ENCODE measurements at regions not wholly inside any gene's neighbourhood (a gene's known extent, or its start where the extent isn't known, plus 50 kb on each side); places are given as distances from the start of the nearest gene placed in this dataset.

DNA sequence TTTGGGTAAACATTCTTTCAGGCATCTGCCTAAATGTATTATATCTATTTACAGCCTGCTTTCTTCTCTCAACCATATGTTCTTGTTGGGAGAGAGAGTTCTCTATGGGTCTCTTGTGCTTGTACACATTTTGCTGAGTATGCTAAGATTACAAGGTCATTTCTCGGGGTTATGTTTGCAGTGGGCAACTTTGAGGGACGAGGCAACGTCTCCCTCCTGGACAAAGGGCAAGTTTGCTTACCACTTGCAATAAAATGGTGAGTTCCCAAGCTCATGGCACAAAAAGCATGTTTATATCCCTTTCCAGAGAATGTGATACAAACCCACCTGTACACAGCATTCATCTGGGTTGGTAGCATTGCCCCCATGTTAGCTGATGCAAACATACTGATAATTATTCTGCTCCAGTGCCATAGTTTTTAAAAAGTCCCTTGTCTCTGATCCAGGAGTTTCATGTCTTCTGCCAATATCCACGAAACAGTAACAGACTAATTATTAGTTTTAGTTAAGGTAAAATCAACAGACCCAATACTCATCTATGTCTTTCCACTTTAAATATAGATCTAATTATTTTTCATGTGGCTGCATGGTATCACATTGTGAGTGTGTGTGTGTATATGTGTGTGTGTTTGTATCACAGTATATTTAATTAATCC is 84.2 kb upstream of the MAPK4 start:
- DNase-seq (ENCODE audit: low spot score) = no peak

DNA sequence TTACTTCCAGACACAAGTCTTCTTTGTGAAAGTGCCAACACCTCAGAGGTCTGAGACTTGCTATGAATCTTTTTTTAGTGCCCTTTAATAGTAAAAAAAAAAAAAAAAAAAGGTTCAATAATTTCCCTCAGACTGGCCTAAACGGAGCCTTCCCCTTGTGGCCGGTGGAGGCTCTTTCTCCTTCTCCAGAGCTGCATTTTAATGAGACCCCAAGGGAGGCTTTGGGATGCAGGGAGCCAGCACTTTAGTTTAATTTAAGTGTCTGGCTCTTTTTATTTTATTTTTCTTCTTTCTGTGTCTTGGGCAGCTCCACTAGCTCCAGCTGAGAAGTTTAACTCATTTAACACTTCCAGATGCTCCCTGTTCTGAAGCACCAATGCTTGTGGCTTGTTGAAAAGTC is 67.8 kb upstream of the MAPK4 start:
- DNase-seq (ENCODE audit: low spot score) = no peak

DNA sequence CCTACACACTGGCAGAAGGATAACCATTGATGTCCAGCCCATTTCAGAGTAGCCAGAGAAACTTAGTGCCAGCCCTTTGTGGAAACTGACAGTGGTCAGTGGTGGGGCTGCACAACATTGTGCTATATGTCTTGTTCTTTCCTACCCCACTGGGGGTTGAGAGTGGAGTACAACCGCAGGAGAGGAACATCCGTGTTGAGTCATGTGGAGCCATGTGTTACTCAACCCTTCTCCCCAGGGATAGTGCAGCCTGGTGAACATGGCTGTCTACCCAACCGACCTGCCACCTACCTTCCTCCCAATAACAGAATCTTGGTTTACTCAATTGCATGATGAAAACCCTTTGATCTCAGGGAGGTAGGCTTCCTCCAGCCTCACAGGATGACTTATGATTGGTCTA is 65.3 kb upstream of the MAPK4 start:
- no peak for DNase-seq (ENCODE audit: low spot score)

DNA sequence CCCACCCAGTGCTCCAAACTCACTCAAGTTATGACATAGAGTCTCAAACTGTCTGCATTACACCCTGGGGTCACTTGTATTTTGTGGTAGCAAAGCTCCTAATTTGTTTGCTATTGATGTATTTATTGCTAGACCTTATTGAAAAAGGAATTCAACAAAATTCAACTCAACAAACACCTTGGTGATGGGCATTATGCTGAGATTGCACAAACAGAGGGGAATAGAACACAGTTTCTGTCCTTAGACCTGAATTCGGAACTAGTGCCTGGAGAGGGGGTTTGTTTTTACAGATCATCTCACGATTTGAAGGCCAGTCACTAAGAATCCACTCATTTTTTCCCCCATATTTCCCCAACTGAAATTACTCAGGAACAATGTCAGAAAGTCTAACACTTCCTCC is 53.5 kb upstream of the MAPK4 start:
- no peak for DNase-seq (ENCODE audit: low spot score)

DNA sequence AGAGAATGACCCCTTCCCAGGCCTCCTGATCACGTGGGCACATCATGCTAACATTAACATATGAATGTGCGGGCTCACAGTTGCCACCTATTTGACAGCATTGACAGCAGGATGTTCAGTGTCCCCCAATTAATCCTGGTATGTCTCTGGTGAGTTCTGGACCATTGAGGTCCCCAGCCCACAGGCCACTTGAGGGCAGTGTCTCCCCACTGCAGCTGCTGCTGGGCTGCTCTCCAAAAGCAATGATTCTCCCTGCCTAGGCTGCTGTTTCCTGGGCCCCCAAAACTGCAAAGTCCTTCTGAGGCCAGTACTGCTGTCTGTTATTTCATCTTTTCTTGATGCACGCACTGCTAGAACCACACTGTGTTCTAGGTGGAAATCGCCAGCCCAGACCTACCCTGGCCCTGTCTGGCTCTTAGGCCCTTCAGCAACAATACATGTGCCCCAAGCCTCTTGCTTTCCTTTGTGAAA is 52.7 kb upstream of the MAPK4 start:
- DNase-seq (ENCODE audit: low spot score) = peak; percentile 59

DNA sequence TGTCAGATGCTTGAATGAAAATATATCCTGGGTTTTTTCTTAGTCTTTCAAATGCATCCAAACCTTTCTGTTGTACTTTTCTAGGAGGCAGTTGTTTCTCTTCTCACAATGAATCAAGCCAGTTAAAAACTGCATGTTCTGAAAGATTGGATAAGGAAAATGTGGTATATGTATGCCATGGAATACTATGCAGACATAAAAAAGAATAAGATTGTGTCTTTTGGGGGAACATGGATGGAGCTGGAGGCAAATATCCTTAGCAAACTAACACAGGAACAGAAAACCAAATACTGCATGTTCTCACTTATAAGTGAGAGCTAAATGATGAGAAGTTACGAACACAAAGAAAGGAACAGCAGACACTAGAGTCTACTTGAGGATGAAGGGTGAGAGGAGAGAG is 51.7 kb upstream of the MAPK4 start:
- no peak for DNase-seq (ENCODE audit: low spot score)

DNA sequence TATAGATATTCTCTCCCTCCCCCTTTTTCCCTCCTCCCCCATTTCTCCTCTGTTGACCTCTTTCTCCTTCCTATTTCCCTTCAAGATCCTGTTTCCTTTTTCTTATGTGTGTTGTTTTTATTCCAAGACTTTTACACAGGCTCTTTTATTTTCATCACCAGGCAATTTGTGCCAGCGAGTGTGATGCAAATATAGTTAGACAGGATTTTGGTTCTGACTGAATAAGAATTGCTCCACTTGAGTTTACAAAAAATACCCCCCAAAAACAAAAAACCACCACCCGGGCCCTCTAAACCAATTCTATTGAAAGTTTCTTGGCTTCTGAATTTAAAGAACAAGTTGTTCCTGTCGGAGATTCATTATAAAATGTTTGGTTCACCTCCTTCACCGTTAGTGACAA is 50.9 kb upstream of the MAPK4 start:
- DNase-seq (ENCODE audit: low spot score) = no peak

All from SK-N-DZ (cell line).